ENCODE measurements at regions not wholly inside any gene's neighbourhood (a gene's known extent, or its start where the extent isn't known, plus 50 kb on each side); places are given as distances from the start of the nearest gene placed in this dataset.

GRCh38 chr5:4653475-4653874, 486.7 kb upstream of the ADAMTS16 start:
- WGBS (ENCODE audit: extremely low coverage, insufficient read length, low lambda C conversion rate): no CpG with 5 or more reads among the region's 1 CpG
- Histone ChIP-seq H4K20me1 (ENCODE audit: control insufficient read depth, insufficient read depth, insufficient read length) (no peaks in the 10 kb centered on the region), H4K5ac (ENCODE audit: insufficient read length, low read depth, low read length) (no peak overlapping the region), H3K79me1 (ENCODE audit: insufficient read depth, low read depth, low read length, poor library complexity, severe bottlenecking) (no peaks in the 10 kb centered on the region), H2AFZ (ENCODE audit: low read length) (no peak overlapping the region), H2BK15ac (ENCODE audit: low read depth, low read length) (no peak overlapping the region), H3K27me3 (ENCODE audit: insufficient read depth, low read length) (no peaks in the 10 kb centered on the region), H4K8ac (replicated peaks; ENCODE audit: insufficient read length, low read depth, low read length) (no peak overlapping the region), H3K56ac (ENCODE audit: insufficient read length, low read depth, low read length) (no peak overlapping the region), H2BK12ac (ENCODE audit: insufficient read length, low read depth, low read length) (no peak overlapping the region), H3T11ph (ENCODE audit: low read length) (no peak overlapping the region), H3K4me2 (ENCODE audit: insufficient read depth, insufficient read length, low read length) (no peak overlapping the region), H2BK5ac (ENCODE audit: insufficient read length, low read length) (no peak overlapping the region), H2BK20ac (ENCODE audit: low read depth, low read length, poor library complexity, severe bottlenecking) (no peak overlapping the region), H3K9ac (ENCODE audit: extremely low read depth, insufficient read length, low read length) (no peak overlapping the region), H3K4me1 (ENCODE audit: insufficient read depth, low read length) (no peaks in the 10 kb centered on the region), H2BK120ac (ENCODE audit: low read depth, low read length, poor library complexity, severe bottlenecking) (no peak overlapping the region), H3K14ac (ENCODE audit: insufficient read depth, low read length) (no peak overlapping the region), H3K79me2 (ENCODE audit: insufficient read depth, low read length) (no peaks in the 10 kb centered on the region), H3K23ac (ENCODE audit: insufficient read length, low read depth, low read length) (no peak overlapping the region), H4K91ac (ENCODE audit: insufficient read length, low read depth, low read length) (no peak overlapping the region), H3K27ac (ENCODE audit: insufficient read length, low read depth, low read length) (no peak overlapping the region), H2AK5ac (ENCODE audit: insufficient read length, low read length) (no peak overlapping the region), H3K4ac (ENCODE audit: low read depth, low read length) (no peak overlapping the region), H3K9me3 (ENCODE audit: control insufficient read depth, low read depth, low read length) (no peaks in the 10 kb centered on the region), H3K23me2 (ENCODE audit: insufficient read length, low read depth, low read length, poor library complexity, severe bottlenecking) (no peaks in the 10 kb centered on the region), H3K18ac (ENCODE audit: insufficient read length, low read depth, low read length) (no peak overlapping the region)
- peaks cover 0 to 2% of the 10 kb centered on the region in 2 experiments; a peak in 1 of 4 replicates for H3K4me1 Mint-ChIP-seq
- TF ChIP-seq CTCF (conservative IDR thresholded peaks at IDR 0.05): no peak
- H3K9me3 Mint-ChIP-seq: peaks cover 7 to 11% of the 10 kb centered on the region in 2 experiments; a peak in 4 of 5 replicates
- no peak overlapping the region for H3K4me3 Mint-ChIP-seq
- no peaks in the 10 kb centered on the region for H3K27me3 Mint-ChIP-seq (ENCODE audit: low read depth)
- H3K36me3 Mint-ChIP-seq (ENCODE audit: insufficient read depth in 1 of 3, low read depth in 3 of 3): peaks cover 3 to 7% (median 6%) of the 10 kb centered on the region in 3 experiments; a peak in 3 of 7 replicates
- no peak overlapping the region for H3K27ac Mint-ChIP-seq
- no peak for DNase-seq

Data from H9 (cell line).